ENCODE measurements at regions not wholly inside any gene's neighbourhood (a gene's known extent, or its start where the extent isn't known, plus 50 kb on each side); places are given as distances from the start of the nearest gene placed in this dataset.

- no peak for DNase-seq (ENCODE audit: low read depth in 1 of 2, low spot score in 1 of 2)
- TF ChIP-seq, protein P1, sequence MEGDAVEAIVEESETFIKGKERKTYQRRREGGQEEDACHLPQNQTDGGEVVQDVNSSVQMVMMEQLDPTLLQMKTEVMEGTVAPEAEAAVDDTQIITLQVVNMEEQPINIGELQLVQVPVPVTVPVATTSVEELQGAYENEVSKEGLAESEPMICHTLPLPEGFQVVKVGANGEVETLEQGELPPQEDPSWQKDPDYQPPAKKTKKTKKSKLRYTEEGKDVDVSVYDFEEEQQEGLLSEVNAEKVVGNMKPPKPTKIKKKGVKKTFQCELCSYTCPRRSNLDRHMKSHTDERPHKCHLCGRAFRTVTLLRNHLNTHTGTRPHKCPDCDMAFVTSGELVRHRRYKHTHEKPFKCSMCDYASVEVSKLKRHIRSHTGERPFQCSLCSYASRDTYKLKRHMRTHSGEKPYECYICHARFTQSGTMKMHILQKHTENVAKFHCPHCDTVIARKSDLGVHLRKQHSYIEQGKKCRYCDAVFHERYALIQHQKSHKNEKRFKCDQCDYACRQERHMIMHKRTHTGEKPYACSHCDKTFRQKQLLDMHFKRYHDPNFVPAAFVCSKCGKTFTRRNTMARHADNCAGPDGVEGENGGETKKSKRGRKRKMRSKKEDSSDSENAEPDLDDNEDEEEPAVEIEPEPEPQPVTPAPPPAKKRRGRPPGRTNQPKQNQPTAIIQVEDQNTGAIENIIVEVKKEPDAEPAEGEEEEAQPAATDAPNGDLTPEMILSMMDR (IDR thresholded peaks at IDR 0.05; ENCODE audit: insufficient read depth, low read length), result no peak
- TF ChIP-seq POLR2AphosphoS5 (IDR thresholded peaks at IDR 0.05; ENCODE audit: low read depth), result no peak
- TF ChIP-seq SPI1 (IDR thresholded peaks at IDR 0.05; ENCODE audit: borderline replicate concordance, low read depth), result no peak
- TF ChIP-seq GABPA (IDR thresholded peaks at IDR 0.05; ENCODE audit: low read depth), result no peak
- TF ChIP-seq REST (IDR thresholded peaks at IDR 0.05; ENCODE audit: insufficient replicate concordance, low read depth), result no peak
- Histone ChIP-seq H3K27me3 (ENCODE audit: insufficient read depth, poor library complexity, severe bottlenecking) (no peaks in the 10 kb centered on the region), H3K27ac (replicated peaks) (no peak overlapping the region), H3K4me3 (replicated peaks; ENCODE audit: insufficient read depth, low read length) (no peak overlapping the region)
Measured at GRCh38 chr15:70579766-70580165, 183.6 kb downstream of the UACA start.

DNA sequence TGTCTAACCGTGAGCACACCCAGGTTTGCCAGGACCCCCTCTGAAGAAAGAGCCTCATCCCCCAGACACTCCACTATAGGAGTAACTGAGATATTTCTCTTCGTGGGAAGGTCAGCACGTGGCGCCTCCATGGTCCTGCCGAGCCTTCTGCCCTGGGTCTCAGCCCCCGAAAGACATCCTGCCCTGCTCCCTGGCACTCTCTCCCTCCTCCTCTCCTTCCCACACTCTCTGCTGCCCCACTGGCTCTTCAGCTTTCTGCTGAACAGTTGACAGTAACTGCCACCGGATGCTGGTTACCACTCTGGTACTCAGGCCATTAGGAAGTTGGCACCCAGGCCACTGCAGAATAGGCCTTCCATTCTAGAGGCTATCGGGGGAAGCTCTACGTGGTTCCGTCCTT lies 185.2 kb downstream of the UACA start:
- no peak for DNase-seq (ENCODE audit: low read depth in 1 of 2, low spot score in 1 of 2)
- H3K27me3 ChIP-seq (ENCODE audit: insufficient read depth, poor library complexity, severe bottlenecking), result no peaks in the 10 kb centered on the region
- H3K4me3 ChIP-seq (replicated peaks; ENCODE audit: insufficient read depth, low read length), result no peak overlapping the region
- H3K27ac ChIP-seq (replicated peaks), result no peak overlapping the region
- no peak for TF ChIP-seq GABPA (IDR thresholded peaks at IDR 0.05; ENCODE audit: low read depth)
- no peak for TF ChIP-seq POLR2AphosphoS5 (IDR thresholded peaks at IDR 0.05; ENCODE audit: low read depth)
- TF ChIP-seq, protein P1 (IDR thresholded peaks at IDR 0.05; ENCODE audit: insufficient read depth, low read length), result no peak
- TF ChIP-seq REST (IDR thresholded peaks at IDR 0.05; ENCODE audit: insufficient replicate concordance, low read depth), result no peak
- no peak for TF ChIP-seq SPI1 (IDR thresholded peaks at IDR 0.05; ENCODE audit: borderline replicate concordance, low read depth)

DNA sequence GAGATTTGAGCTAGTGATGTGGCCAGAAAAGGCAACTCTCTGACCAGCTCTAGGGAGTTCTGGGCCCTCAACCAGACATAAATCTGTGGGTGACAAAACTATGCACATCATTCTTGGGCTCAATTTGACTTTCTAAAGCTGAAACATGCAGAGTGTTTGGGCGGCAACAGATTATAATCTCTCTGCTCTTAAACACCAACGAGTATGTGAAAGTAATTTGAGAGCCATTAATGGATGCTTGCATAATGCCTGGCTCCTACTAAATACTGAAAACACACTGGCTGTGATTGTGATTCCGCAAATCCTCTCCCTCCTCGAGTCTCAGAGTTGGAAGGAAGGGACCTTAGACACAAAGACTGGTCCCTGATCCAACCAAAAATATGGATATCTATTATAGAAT lies 186.7 kb downstream of the UACA start:
- Histone ChIP-seq H3K27me3 (ENCODE audit: insufficient read depth, poor library complexity, severe bottlenecking) (no peaks in the 10 kb centered on the region), H3K27ac (replicated peaks) (no peak overlapping the region), H3K4me3 (replicated peaks; ENCODE audit: insufficient read depth, low read length) (no peak overlapping the region)
- TF ChIP-seq, protein P1 (IDR thresholded peaks at IDR 0.05; ENCODE audit: insufficient read depth, low read length), result no peak
- TF ChIP-seq REST (IDR thresholded peaks at IDR 0.05; ENCODE audit: insufficient replicate concordance, low read depth) (no peak), SPI1 (IDR thresholded peaks at IDR 0.05; ENCODE audit: borderline replicate concordance, low read depth) (no peak), POLR2AphosphoS5 (IDR thresholded peaks at IDR 0.05; ENCODE audit: low read depth) (no peak), GABPA (IDR thresholded peaks at IDR 0.05; ENCODE audit: low read depth) (no peak)
- no peak for DNase-seq (ENCODE audit: low read depth in 1 of 2, low spot score in 1 of 2)
